ENCODE measurements at regions not wholly inside any gene's neighbourhood (a gene's known extent, or its start where the extent isn't known, plus 50 kb on each side); places are given as distances from the start of the nearest gene placed in this dataset.

DNA sequence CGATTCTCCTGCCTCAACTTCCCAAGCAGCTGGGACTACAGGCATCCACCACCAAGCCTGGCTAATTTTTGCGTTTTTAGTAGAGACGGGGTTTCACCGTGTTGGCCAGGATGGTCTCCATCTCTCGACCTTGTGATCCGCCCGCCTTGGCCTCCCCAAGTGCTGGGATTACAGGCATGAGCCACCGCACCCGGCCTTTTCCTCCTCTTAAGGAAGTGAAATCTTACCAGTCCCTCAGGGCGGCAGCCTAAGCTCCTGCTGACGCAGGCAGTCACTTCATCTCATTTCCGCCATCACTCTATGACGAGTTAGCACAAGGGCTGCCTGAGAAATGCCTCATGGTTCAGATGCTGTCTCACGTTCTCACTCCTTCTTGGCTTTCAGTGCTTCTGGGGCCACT lies 246.0 kb upstream of the SHH start:
- H3K4me3 Mint-ChIP-seq, result no peak overlapping the region
- H3K27me3 Mint-ChIP-seq, result peaks cover 4% of the 10 kb centered on the region
- peaks cover 0 to 11% (median 3%) of the 10 kb centered on the region in 7 donors for H3K9me3 Mint-ChIP-seq

DNA sequence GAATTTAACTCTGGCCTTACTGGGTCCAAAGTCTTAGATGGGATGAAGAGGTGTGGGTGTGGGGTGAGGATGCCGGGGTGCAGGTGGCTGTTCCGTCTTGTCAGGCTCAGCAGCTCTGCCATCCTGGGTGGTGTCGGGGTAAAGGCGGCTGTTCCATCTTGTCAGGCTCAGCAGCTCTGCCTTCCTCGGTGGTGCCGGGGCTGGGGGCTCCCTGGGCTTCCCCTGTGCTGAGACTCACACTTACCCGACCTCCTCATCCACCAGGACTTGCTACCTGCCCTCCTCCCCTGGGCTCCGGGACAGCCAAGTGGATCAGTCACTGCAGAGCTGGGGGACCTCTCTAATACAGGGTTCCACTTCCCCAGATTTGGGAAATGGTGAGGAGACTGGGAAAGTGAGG lies 244.3 kb upstream of the SHH start:
- Mint-ChIP-seq H3K36me3 (no peaks in the 10 kb centered on the region), H3K9me3 (peaks cover 0 to 11% (median 3%) of the 10 kb centered on the region in 7 donors), H3K27me3 (peaks cover 4% of the 10 kb centered on the region), H3K27ac (no peak overlapping the region), H3K4me1 (no peaks in the 10 kb centered on the region), H3K4me3 (no peak overlapping the region)
- Histone ChIP-seq H3K4me3 (ENCODE audit: low read depth, low read length) (no peak overlapping the region), H3K4me1 (ENCODE audit: control insufficient read depth, insufficient read depth, low read length, poor library complexity, severe bottlenecking) (no peaks in the 10 kb centered on the region), H3K27me3 (ENCODE audit: control insufficient read depth, insufficient read depth, low read length) (no peaks in the 10 kb centered on the region), H3K36me3 (ENCODE audit: control insufficient read depth, insufficient read depth, low read length) (no peaks in the 10 kb centered on the region), H3K9me3 (ENCODE audit: control insufficient read depth in 2 of 2, low read length in 2 of 2) (no peaks in the 10 kb centered on the region), H3K27ac (ENCODE audit: insufficient read depth, low read length, poor library complexity, severe bottlenecking) (no peak overlapping the region)
- no peak for ATAC-seq (ENCODE audit: low read depth in 2 of 2)
- no peak for DNase-seq

More for the DNA sequence above, 246.0 kb upstream of the SHH start:
- Histone ChIP-seq H3K27ac (ENCODE audit: insufficient read depth, low read length, poor library complexity, severe bottlenecking) (no peak overlapping the region), H3K27me3 (ENCODE audit: control insufficient read depth, insufficient read depth, low read length) (no peaks in the 10 kb centered on the region), H3K4me1 (ENCODE audit: control insufficient read depth, insufficient read depth, low read length, poor library complexity, severe bottlenecking) (no peaks in the 10 kb centered on the region), H3K4me3 (ENCODE audit: low read depth, low read length) (no peak overlapping the region), H3K36me3 (ENCODE audit: control insufficient read depth, insufficient read depth, low read length) (no peaks in the 10 kb centered on the region), H3K9me3 (ENCODE audit: control insufficient read depth in 2 of 2, low read length in 2 of 2) (no peaks in the 10 kb centered on the region)
- ATAC-seq (ENCODE audit: low read depth in 2 of 2) (no peak), DNase-seq (no peak)
- no peak overlapping the region for H3K27ac Mint-ChIP-seq
- no peaks in the 10 kb centered on the region for H3K36me3 Mint-ChIP-seq
- no peaks in the 10 kb centered on the region for H3K4me1 Mint-ChIP-seq

DNA sequence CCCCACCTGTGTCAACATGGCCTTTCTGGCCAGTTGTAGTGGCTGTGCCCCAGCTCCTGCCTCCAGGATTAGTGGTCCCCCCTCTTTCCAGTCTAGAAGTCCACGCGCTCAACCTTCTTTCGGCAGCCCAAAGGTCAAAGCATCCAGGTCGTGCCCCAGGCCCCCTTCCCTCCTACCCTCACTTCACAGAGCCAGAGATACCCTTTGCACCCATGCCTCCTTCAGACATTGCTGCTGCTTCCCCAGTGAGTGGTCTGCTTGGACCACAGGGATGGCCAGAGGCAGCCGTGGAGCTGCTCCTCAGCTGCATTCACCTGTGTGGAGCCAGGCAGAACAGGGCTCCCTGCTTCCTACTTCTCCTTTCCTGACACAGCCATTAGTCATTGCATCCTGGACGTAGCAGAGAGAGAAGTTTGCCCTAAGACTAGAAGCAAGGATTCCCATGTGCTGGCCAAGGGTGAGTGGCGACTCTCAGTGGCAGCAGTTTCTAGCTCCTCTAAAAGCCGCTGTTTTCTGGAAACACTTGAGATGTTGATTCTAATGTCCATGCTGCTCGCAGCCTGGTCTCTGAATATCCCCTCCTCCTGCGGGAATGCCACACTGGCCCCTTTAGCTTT lies 243.1 kb upstream of the SHH start:
- Mint-ChIP-seq H3K9me3 (peaks cover 0 to 4% (median 2%) of the 10 kb centered on the region in 7 donors), H3K36me3 (no peaks in the 10 kb centered on the region), H3K4me3 (no peak overlapping the region), H3K4me1 (no peaks in the 10 kb centered on the region), H3K27me3 (peaks cover 4% of the 10 kb centered on the region), H3K27ac (no peak overlapping the region)
- Histone ChIP-seq H3K4me1 (ENCODE audit: control insufficient read depth, insufficient read depth, low read length, poor library complexity, severe bottlenecking) (no peaks in the 10 kb centered on the region), H3K9me3 (ENCODE audit: control insufficient read depth in 2 of 2, low read length in 2 of 2) (no peaks in the 10 kb centered on the region), H3K27ac (ENCODE audit: insufficient read depth, low read length, poor library complexity, severe bottlenecking) (no peak overlapping the region), H3K27me3 (ENCODE audit: control insufficient read depth, insufficient read depth, low read length) (no peaks in the 10 kb centered on the region), H3K4me3 (ENCODE audit: low read depth, low read length) (no peak overlapping the region), H3K36me3 (ENCODE audit: control insufficient read depth, insufficient read depth, low read length) (no peaks in the 10 kb centered on the region)
- ATAC-seq (ENCODE audit: low read depth in 2 of 2) (no peak), DNase-seq (no peak)

DNA sequence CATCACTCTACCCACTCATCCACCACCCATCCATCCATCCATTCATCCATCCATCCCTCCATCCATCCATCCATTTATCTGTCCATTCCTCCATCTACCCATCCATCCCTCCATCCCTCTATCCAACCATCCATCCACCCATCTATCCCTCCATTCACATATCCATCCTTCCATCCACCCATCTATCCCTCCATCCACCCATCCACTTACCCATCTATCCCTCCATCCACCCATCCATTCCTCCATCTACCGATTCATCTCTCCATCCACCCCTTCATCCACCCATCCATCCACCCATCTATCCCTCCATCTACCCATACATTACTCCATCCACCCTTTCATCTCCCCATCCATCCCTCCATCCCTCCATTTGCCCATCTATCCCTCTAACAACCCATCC lies 239.6 kb upstream of the SHH start:
- no peaks in the 10 kb centered on the region for H3K36me3 ChIP-seq (ENCODE audit: control insufficient read depth, insufficient read depth, low read length)

DNA sequence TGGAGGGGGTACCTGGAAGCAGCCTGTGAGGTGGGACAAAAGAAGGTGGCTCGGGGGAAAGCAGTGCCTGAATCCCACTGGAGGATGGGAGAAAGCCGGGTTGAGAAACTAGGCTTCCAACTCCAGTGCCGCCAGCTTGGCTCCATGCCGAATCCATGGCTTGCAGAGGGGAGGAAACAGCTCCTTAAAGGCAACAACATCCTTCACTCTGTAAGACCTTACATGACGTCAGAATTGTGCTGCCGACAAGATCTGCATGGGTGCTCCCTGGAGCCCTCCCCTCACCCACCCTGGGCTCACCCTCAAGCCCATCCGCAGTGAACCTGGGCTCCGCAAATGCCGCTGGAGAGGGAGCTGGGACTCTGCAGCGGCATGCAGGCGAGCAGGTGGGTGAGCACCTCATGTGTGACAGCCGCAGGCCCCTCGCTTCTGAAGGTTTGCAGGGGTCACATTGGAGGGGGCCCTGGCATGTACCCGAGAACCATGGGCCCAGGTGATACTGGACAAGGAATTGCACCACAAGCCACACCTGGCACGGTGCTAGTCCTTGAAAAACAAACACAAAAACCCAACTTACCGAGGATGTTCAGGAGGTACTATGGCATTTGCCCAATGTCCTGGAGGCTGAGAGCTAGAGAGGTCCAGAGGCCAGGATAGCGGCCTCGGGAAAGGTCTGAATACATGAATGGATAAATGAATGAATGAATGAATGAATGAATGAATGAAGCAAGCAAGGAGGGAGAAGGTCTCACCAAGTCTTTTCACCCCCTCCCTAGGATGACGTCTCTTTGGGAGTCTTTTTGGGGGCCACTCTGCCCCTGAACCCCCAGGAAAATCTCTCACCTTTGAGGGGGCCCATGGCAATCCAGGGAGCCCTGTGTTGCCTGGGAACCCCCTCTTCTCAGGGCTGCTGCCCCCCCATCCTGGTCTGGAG lies 238.6 kb upstream of the SHH start:
- no peaks in the 10 kb centered on the region for H3K4me1 Mint-ChIP-seq
- ATAC-seq (ENCODE audit: low read depth in 2 of 2) (no peak), DNase-seq (no peak)
- no peaks in the 10 kb centered on the region for H3K9me3 ChIP-seq (ENCODE audit: control insufficient read depth in 2 of 2, low read length in 2 of 2)
- no peaks in the 10 kb centered on the region for H3K27me3 ChIP-seq (ENCODE audit: control insufficient read depth, insufficient read depth, low read length)
- no peaks in the 10 kb centered on the region for H3K36me3 Mint-ChIP-seq
- H3K27ac Mint-ChIP-seq, result no peak overlapping the region
- no peak overlapping the region for H3K4me3 ChIP-seq (ENCODE audit: low read depth, low read length)
- H3K4me1 ChIP-seq (ENCODE audit: control insufficient read depth, insufficient read depth, low read length, poor library complexity, severe bottlenecking), result no peaks in the 10 kb centered on the region
- no peak overlapping the region for H3K27ac ChIP-seq (ENCODE audit: insufficient read depth, low read length, poor library complexity, severe bottlenecking)
- H3K27me3 Mint-ChIP-seq, result no peaks in the 10 kb centered on the region
- no peaks in the 10 kb centered on the region for H3K36me3 ChIP-seq (ENCODE audit: control insufficient read depth, insufficient read depth, low read length)
- H3K9me3 Mint-ChIP-seq, result peaks cover 0 to 6% (median 1%) of the 10 kb centered on the region in 7 donors
- H3K4me3 Mint-ChIP-seq, result no peak overlapping the region

More for the DNA sequence above, 239.6 kb upstream of the SHH start:
- Mint-ChIP-seq H3K4me3 (no peak overlapping the region), H3K27me3 (no peaks in the 10 kb centered on the region), H3K27ac (peak overlapping the region in 1 of 3 donors; percentile 60), H3K4me1 (no peaks in the 10 kb centered on the region), H3K9me3 (peaks cover 0 to 6% (median 1%) of the 10 kb centered on the region in 7 donors), H3K36me3 (no peaks in the 10 kb centered on the region)
- H3K9me3 ChIP-seq (ENCODE audit: control insufficient read depth in 2 of 2, low read length in 2 of 2), result no peaks in the 10 kb centered on the region
- DNase-seq (no peak), ATAC-seq (ENCODE audit: low read depth in 2 of 2) (no peak)
- no peak overlapping the region for H3K4me3 ChIP-seq (ENCODE audit: low read depth, low read length)
- H3K27ac ChIP-seq (ENCODE audit: insufficient read depth, low read length, poor library complexity, severe bottlenecking), result no peak overlapping the region
- H3K27me3 ChIP-seq (ENCODE audit: control insufficient read depth, insufficient read depth, low read length), result no peaks in the 10 kb centered on the region
- no peaks in the 10 kb centered on the region for H3K4me1 ChIP-seq (ENCODE audit: control insufficient read depth, insufficient read depth, low read length, poor library complexity, severe bottlenecking)

DNA sequence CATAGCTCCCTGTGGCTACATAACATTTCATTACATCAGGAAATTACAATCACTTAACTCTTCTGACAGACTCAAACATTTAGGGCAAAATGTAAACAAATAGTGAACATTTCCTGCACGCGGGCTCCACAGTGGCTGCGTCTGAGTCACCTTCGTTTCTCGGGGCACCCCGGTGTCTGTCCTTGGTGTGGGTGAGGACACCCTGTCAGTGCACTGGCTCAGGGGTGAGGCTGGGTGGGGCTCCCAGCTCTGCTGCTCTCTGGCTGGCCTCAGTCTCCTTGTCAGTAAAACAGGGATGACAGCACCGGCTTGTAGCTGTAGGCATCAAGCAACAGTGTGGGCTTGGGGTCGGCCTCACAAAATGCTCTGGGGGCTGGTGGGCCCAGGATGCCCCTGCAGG lies 237.1 kb upstream of the SHH start:
- no peak for DNase-seq
- H3K36me3 Mint-ChIP-seq, result no peaks in the 10 kb centered on the region
- Histone ChIP-seq H3K4me1 (ENCODE audit: control insufficient read depth, insufficient read depth, low read length, poor library complexity, severe bottlenecking) (no peaks in the 10 kb centered on the region), H3K27me3 (ENCODE audit: control insufficient read depth, insufficient read depth, low read length) (no peaks in the 10 kb centered on the region), H3K36me3 (ENCODE audit: control insufficient read depth, insufficient read depth, low read length) (no peaks in the 10 kb centered on the region), H3K4me3 (ENCODE audit: low read depth, low read length) (no peak overlapping the region), H3K27ac (ENCODE audit: insufficient read depth, low read length, poor library complexity, severe bottlenecking) (no peak overlapping the region), H3K9me3 (ENCODE audit: control insufficient read depth in 2 of 2, low read length in 2 of 2) (no peaks in the 10 kb centered on the region)
- H3K9me3 Mint-ChIP-seq, result peaks cover 0 to 6% (median 1%) of the 10 kb centered on the region in 7 donors
- no peak for ATAC-seq (ENCODE audit: low read depth in 2 of 2)
- no peak overlapping the region for H3K27ac Mint-ChIP-seq
- no peaks in the 10 kb centered on the region for H3K27me3 Mint-ChIP-seq
- H3K4me1 Mint-ChIP-seq, result no peaks in the 10 kb centered on the region
- no peak overlapping the region for H3K4me3 Mint-ChIP-seq

DNA sequence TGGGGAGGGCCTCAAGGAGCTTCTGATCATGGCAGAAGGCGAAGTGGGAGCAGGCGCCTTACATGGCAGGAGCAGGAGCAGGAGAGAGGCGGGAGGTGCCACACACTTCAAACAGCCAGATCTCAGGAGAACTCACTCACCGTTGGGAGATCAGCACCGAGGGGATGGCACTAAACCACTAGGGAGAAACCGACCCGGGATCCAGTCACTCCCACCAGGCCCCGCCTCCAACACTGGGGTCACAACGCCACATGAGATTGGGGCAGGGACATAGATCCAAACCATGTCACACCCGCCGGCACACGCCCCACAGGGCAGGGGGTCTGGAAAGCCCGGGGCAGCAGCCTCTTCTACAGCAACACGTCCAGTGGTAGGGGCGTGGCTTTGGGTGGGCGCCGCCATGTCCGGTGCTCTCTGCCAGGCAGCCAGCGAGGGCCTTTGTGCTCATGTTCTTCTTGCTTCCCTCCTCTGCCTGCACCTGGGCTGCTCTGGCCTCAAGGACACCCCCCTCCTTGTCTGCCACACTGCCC lies 233.8 kb upstream of the SHH start:
- no peaks in the 10 kb centered on the region for H3K9me3 ChIP-seq (ENCODE audit: control insufficient read depth in 2 of 2, low read length in 2 of 2)
- H3K4me1 ChIP-seq (ENCODE audit: control insufficient read depth, insufficient read depth, low read length, poor library complexity, severe bottlenecking), result no peaks in the 10 kb centered on the region
- peaks cover 0 to 4% (median 0%) of the 10 kb centered on the region in 7 donors for H3K9me3 Mint-ChIP-seq
- H3K36me3 Mint-ChIP-seq, result no peaks in the 10 kb centered on the region
- DNase-seq (no peak), ATAC-seq (ENCODE audit: low read depth in 2 of 2) (no peak)
- no peaks in the 10 kb centered on the region for H3K36me3 ChIP-seq (ENCODE audit: control insufficient read depth, insufficient read depth, low read length)
- no peak overlapping the region for H3K27ac ChIP-seq (ENCODE audit: insufficient read depth, low read length, poor library complexity, severe bottlenecking)
- no peaks in the 10 kb centered on the region for H3K27me3 ChIP-seq (ENCODE audit: control insufficient read depth, insufficient read depth, low read length)
- H3K27ac Mint-ChIP-seq, result no peak overlapping the region
- no peak overlapping the region for H3K4me3 ChIP-seq (ENCODE audit: low read depth, low read length)
- H3K4me1 Mint-ChIP-seq, result no peaks in the 10 kb centered on the region
- peaks cover under 1% of the 10 kb centered on the region for H3K27me3 Mint-ChIP-seq
- H3K4me3 Mint-ChIP-seq, result no peak overlapping the region
